T47D (cell line): ENCODE measurements at regions not wholly inside any gene's neighbourhood (a gene's known extent, or its start where the extent isn't known, plus 50 kb on each side); places are given as distances from the start of the nearest gene placed in this dataset.
A peak's percentile ranks its signal among the peaks of the same experiment; 100 is the strongest.

Experiments
- DNase-seq, 2 experiments: peaks; one replicate each; pipeline versions ENCODE4 v3.0.0 to v3.0.0-alpha.2; 2011 to 2012; ENCODE audit warnings: low read depth in 1 of 2, low spot score in 1 of 2
- JUND ChIP-seq: IDR thresholded peaks from 2 replicates; pipeline ENCODE4 v1.6.1; 2012; ENCODE audit warnings: low read depth
- in situ Hi-C: cut with HindIII; loops from 2 replicates; pipeline ENCODE4 v1.10.0; 2016; ENCODE audit warnings: low sequenced_read_pairs, low pct_unique_long_range_greater_than_20kb

DNA sequence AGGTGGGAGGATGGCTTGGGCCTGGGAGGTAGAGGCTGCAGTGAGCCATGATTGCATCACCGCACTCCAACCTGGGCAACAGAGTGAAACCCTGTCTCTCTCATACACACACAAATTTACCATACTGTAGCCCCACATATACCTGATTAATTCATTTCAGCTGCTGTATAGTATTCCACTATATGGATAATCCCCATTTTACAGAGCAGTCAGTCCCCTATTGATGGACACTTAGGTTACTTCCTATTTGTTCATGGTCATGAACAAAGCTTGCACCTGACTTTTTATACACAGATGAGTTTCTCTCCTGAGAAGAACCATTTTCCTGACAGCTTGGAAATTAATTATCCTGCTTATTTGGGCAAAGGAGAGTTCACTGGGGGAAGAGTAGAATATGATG is 59.2 kb downstream of the EMX2 start:
- in situ Hi-C loops, result no loop called here
- no peak for DNase-seq
- TF ChIP-seq JUND, result no peak

DNA sequence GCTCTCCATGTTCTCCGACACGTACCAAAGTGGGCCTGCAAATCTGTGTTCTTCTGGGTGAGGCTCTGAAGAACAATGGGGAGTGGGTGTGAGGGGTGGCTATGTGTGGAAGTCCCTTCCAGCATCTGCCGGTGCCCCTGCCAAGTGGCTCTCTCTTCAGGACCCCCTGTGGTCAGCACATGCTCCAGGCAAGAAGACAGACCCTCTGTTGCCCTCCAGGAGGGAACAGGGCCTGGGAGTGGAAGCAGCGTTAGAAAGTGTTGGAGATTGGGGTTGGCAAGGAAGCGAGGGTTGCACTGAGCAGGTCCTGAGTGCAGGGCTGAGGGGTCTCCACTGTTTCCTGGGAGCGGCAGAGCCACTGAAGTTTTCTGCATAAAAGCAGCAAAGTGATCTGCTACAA is 60.5 kb downstream of the EMX2 start:
- no peak for TF ChIP-seq JUND
- in situ Hi-C loops, result no loop called here
- DNase-seq, result no peak

DNA sequence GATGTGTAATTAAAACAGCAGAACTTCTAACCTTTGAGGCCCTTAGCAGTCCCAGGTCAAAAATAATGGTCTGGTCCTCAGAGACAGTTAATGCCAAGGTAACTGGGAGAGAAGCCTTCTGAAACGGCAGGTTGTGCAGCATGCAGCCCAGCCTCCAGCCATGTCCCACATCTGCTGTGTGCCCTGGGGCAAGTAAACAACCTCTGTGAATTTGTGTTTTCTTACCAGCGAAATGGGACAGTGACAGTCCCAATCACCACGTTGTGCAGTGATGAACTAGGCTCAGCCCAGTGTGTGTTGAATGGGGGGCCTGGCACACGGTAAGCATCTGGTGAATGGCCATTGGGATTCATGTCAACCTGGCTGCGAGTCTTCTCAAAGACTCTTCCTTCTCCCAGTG is 61.2 kb downstream of the EMX2 start:
- no peak for DNase-seq
- in situ Hi-C loops, result no loop called here
- TF ChIP-seq JUND, result no peak

DNA sequence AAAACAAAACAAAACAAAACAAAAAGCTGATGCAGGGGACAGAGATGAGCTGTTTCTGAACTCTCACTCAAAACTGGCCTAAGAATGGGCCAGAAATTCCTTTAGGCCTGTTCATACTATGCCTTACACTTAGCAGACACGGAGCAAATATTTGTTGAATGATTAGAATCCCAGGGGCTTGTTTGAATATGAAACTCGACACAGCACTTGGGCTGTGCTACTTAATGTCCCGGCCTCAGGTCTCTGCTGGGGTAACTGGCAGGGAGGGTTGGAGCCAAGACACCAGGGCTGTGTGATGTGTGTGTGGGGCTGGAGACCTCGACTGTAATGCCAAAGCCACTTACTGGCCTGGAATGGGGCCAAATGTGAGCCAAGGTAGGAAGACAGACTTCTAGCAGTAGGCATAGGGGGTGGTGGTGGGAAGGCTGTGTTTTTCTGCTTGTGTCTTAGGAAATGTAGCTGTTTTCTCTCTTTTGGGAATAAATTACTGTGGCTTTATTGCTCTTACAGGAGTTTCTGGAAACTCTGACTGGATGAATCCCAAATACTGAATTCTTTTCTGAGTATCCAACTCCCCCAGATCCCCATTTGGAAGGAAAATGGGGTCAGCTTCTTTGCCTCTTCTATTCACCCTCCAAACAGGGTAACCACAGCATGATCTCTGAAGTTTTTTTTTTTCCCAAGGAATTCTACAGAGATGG is 66.7 kb downstream of the EMX2 start:
- in situ Hi-C loops, result no loop called here
- peak; percentile 30 to 87 for DNase-seq

DNA sequence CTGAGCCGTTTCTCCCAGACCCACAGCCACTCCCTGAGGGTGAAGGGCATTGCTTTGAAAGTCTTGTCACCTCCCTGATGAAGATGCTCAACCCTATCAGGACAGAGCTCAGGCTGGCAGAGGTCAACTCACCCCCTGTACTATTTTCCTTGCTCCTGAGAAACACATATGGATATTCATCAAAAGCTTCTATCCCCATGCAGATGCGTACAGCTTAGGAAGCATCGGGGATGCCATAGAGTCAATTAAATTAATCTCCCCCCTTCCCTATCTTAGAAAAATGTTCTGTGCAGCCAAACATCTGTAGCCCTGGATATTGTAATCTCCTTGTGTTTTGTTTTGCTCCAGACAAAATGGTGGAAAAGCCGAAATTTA is 67.2 kb downstream of the EMX2 start:
- TF ChIP-seq JUND, result no peak
- in situ Hi-C loops, result no loop called here
- DNase-seq, result no peak

More for the DNA sequence above, 66.7 kb downstream of the EMX2 start:
- no peak for TF ChIP-seq JUND

DNA sequence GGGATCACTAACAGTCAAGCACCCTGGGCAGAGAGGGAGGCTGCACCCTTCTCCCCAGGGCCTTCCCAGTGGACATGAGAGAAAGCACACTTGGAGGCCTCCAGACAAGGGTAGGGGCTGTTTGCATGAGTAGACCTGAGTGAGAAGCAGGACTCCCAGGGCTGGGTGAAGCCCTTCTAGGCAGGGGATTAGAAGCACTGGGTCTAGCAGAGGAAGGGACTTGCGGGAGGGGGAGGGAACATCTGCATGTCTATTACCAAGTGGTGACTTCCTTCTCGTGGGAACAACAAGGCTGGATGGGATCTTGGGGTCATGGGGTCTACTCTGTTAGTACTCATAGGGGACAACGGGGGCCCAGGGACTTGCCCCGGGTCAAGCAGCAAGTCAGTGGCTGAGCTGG is 67.8 kb downstream of the EMX2 start:
- DNase-seq, result no peak
- in situ Hi-C loops, result no loop called here
- no peak for TF ChIP-seq JUND

DNA sequence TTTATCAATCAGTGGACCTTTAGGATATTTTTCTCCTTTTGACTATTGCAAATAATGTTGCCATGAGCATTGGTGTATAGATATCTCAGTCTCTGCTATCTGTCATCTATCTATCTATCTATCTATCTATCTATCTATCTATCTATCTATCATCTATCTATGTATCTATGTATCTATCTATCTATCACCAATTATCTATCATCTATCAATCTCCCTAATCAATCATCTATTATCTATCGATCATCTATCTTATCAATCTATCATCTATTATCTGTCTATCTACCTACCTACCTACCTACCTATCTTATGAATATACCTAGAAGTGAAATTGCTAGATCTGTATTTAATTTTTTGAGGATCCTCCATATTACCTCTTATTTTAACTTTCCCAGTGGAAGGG is 69.6 kb downstream of the EMX2 start:
- TF ChIP-seq JUND, result no peak
- in situ Hi-C loops, result no loop called here

DNA sequence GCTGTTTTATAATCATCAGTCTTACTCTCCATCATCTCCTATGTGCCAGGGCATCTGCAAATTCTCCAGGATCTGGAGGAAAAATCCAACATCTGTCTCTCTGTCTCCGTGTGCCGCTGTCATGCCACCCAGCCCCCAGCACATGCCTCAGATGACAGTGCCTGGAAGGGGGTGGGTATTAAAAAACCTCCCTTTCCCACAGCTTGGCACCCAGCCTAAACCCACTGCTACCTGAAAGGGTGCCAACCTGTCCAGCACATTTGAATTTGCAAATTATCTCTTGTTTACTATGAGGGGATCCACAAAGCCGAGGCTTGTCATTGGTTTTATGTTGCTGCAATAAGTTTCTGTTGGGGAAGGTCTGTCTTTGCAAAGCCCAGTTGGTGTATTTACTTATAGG is 73.1 kb downstream of the EMX2 start:
- DNase-seq, result no peak
- no peak for TF ChIP-seq JUND
- in situ Hi-C loops, result no loop called here

More for the DNA sequence above, 69.6 kb downstream of the EMX2 start:
- no peak for DNase-seq

DNA sequence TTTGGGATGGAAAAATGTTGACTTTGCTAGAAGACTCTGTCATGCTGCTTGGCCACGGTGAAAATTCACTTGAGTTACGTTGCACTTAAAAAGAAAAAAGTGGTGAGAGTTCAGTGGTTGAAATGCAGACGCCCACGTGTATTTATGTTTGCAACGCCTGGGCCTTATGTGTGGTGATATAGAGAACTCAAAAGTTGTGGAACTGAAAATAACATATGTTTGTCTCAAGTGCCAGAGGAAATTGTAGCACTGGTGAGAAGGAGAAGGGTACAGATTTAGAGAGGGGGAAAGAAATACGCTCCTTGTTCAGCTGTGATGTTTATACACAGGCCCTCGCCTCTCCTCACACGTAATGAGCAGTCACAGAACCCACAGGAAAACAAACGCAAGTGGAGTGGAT is 73.6 kb downstream of the EMX2 start:
- TF ChIP-seq JUND, result no peak
- no peak for DNase-seq
- in situ Hi-C loops, result no loop called here

DNA sequence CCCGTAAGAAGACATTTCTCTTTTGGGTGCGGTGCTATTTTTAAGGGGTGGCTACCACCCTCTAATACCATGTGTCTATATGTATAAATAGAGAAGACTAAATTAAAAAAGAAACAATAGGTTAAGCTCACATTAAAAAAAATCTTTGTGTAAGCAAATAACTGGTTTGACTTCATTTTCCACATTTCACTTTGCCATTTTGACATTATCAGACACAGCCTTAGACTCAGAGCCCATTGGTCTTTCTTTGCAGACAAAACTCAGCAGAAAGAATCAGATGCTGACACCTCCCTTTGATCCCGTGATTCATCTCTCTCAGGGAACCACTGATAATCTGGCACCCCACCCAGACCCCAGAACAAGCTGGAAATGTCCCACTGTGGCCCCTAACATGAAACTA is 74.5 kb downstream of the EMX2 start:
- peak in 1 of 2 experiments; percentile 49 for DNase-seq
- TF ChIP-seq JUND, result no peak
- in situ Hi-C loops, result no loop called here

DNA sequence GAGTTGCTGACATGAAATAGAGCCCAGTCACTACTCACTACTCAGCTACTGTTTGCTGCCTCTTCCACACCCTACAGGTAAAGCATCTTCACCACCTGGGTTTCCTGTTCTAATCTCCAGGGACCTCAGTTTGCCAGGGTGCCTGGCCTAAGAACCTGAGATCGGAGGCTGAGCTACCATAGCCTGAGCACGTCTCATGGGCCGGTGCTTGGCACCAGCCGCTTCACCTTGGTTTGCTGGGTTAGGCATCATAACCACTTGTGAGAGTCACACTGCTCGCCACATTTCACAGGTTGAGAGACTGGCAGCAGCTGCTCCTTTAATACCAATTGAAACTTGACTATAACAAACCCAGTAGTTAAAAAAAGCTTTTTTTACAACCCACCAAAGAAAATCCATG is 75.1 kb downstream of the EMX2 start:
- no peak for TF ChIP-seq JUND
- DNase-seq, result no peak
- in situ Hi-C loops, result no loop called here

DNA sequence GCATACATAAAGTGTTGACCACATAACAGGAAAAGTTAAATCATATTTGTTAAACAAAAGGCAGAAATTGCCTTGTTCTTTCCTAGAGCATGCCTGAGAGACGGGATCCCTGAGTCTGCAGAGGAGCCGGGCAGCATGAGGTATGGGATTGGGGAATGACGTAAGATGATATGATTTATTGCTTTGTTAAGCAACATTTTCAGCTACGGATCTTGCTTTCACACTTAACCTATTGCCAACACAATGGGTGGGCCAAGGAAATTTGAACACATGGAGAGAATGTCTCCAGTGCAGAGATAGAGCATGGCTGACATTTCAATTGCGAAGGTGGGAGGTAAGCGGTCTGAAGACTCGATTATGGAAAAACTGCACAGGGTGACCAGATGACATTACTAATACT is 76.7 kb downstream of the EMX2 start:
- no peak for TF ChIP-seq JUND
- no peak for DNase-seq
- in situ Hi-C loops, result no loop called here

DNA sequence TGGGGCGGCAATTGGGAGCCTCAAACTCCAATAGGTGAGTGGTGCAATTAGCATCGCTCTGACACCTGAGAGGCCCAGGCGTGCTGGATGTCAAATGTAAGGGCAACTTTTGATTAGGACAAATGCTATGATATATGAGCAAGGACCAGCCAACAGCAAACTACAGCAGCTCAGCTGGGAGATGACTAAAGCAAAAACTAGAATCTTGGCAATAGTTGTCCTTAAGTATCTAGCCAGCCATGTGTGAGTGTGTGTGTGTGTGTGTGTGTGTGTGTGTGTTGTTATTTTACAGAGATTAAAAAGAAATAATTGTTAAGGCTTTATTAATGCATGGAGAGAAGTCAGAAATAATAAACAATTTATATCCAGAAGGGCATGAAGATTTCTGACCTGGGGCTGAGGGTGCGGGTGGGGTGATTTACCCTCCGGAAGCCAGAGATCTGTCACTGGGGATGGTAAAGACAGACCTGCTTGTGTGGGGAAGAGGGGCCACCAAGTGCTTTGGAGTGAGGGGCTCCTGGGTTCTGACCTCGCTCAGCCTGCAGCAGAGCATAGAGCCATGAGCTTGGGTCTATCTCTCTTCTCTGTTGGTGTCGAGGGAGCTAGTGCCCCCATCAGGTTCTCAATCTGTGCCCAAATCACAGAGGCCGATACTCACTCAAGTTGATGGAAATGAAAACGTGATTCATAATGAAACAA is 77.3 kb downstream of the EMX2 start:
- in situ Hi-C loops, result no loop called here
- no peak for DNase-seq
- no peak for TF ChIP-seq JUND

DNA sequence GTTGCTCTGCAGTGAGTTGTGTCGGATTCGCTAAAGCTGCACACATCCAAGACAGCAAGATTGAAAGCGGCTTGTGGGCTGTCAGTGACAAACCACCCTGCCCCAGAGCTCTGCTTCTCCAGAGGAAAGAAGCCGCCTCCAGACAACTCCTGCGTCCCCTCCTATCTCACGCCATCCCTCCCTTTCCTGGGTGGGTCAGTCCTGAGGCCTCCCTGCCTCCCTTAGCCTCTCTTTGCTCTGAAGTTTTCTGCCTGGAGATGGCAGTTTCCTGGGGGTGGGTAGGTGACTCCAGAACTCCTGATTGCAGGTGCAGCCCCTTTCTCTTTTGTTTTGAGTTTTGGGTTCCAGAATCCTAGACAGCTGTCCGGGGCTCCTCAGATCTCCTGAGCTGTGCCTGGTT is 78.7 kb downstream of the EMX2 start:
- in situ Hi-C loops, result no loop called here
- no peak for TF ChIP-seq JUND
- no peak for DNase-seq
